CD4-positive, alpha-beta T cell treated with Interleukin-1 beta for 1 hour (primary cell): ENCODE measurements at regions not wholly inside any gene's neighbourhood (a gene's known extent, or its start where the extent isn't known, plus 50 kb on each side); places are given as distances from the start of the nearest gene placed in this dataset.
"Not testable (repeated sequence)": the region's sequence is repeated elsewhere in the genome, so short reads cannot be mapped to it uniquely, and the experiment has no call there.

Source experiments
- DNase-seq, 2 donors: peaks; one replicate each; pipeline ENCODE4 v3.0.0-alpha.2; 2020 to 2022

- DNase-seq = no peak
Observed at GRCh38 chr12:67760586-67761275, 112.2 kb downstream of the DYRK2 start.

GRCh38 chr12:67761566-67761965, 113.0 kb downstream of the DYRK2 start:
- DNase-seq = no peak

- no peak for DNase-seq
Observed at GRCh38 chr12:67764055-67764454, 115.5 kb downstream of the DYRK2 start.

GRCh38 chr12:67764946-67765619, 116.5 kb downstream of the DYRK2 start:
- DNase-seq = no peak

- no peak for DNase-seq
Observed at GRCh38 chr12:67765776-67766766, 117.5 kb downstream of the DYRK2 start.

- DNase-seq = no peak
Observed at GRCh38 chr12:67772267-67773169, 124.0 kb downstream of the DYRK2 start.

- DNase-seq = no peak
Observed at GRCh38 chr12:67773896-67774295, 125.4 kb downstream of the DYRK2 start.

- no peak for DNase-seq
Observed at GRCh38 chr12:67774983-67775587, 126.5 kb downstream of the DYRK2 start.

- no peak for DNase-seq
Observed at GRCh38 chr12:67780580-67781084, 132.1 kb downstream of the DYRK2 start.

GRCh38 chr12:67782573-67782972, 134.0 kb downstream of the DYRK2 start:
- no peak for DNase-seq

- no peak for DNase-seq
Observed at GRCh38 chr12:67783393-67783792, 134.8 kb downstream of the DYRK2 start.

GRCh38 chr12:67784831-67785230, 136.3 kb downstream of the DYRK2 start:
- no peak for DNase-seq

- DNase-seq = no peak
Observed at GRCh38 chr12:67786086-67786485, 137.5 kb downstream of the DYRK2 start.

- DNase-seq = no peak
Observed at GRCh38 chr12:67788118-67788517, 139.6 kb downstream of the DYRK2 start.

GRCh38 chr12:67789266-67789665, 140.7 kb downstream of the DYRK2 start:
- DNase-seq = no peak

GRCh38 chr12:67790660-67791059, 142.1 kb downstream of the DYRK2 start:
- DNase-seq = no peak

GRCh38 chr12:67791362-67791761, 142.8 kb downstream of the DYRK2 start:
- not testable (repeated sequence) for DNase-seq

GRCh38 chr12:67792185-67792584, 143.6 kb downstream of the DYRK2 start:
- peak in 1 of 2 donors; percentile 8 for DNase-seq

- DNase-seq = no peak
Observed at GRCh38 chr12:67794161-67794560, 145.6 kb downstream of the DYRK2 start.

GRCh38 chr12:67795236-67795635, 146.7 kb downstream of the DYRK2 start:
- no peak for DNase-seq

GRCh38 chr12:67797185-67797741, 148.7 kb downstream of the DYRK2 start:
- no peak for DNase-seq
